Esophagus squamous epithelium (tissue), 5 donors: ENCODE measurements at regions not wholly inside any gene's neighbourhood (a gene's known extent, or its start where the extent isn't known, plus 50 kb on each side); places are given as distances from the start of the nearest gene placed in this dataset.

Experiments
- DNase-seq: peaks from one replicate; lab custom pipeline; 2025; lab: John Stamatoyannopoulos, UW
- H3K27ac ChIP-seq, 4 donors: fragments of 200-600 bp; sonication (generic); one replicate each; pipeline ENCODE4 v1.5.1; 2016 to 2019; ENCODE audit warnings: mild to moderate bottlenecking in 1 of 4
- H3K27me3 ChIP-seq, 4 donors: fragments of 200-600 bp; sonication (generic); 1 replicate in 3 of 4; 2 replicates in 1 of 4; pipeline versions ENCODE4 v1.5.1 to v1.6.0; 2017 to 2021; ENCODE audit warnings: antibody characterized with exemption in 1 of 4
- H3K36me3 ChIP-seq, 3 donors: fragments of 200-600 bp; sonication (generic); one replicate each; pipeline ENCODE4 v1.5.1; 2016 to 2019
- H3K4me1 ChIP-seq, 3 donors: fragments of 200-600 bp; sonication (generic); one replicate each; pipeline ENCODE4 v1.5.1; 2017 to 2019
- H3K4me3 ChIP-seq, 4 donors: fragments of 200-600 bp; sonication (generic); 1 replicate in 3 of 4; 2 replicates in 1 of 4; pipeline ENCODE4 v1.5.1; 2016 to 2019; ENCODE audit warnings: mild to moderate bottlenecking in 2 of 4, moderate library complexity in 1 of 4
- H3K9me3 ChIP-seq, 3 donors: fragments of 200-600 bp; sonication (generic); one replicate each; pipeline ENCODE4 v1.5.1; 2016 to 2019
- CTCF ChIP-seq, 6 experiments: fragments of 450-650 bp in 4 of 6; fragments of 200-600 bp in 2 of 6; sonication (generic) in 2 of 6; IDR thresholded peaks; one replicate each; pipeline ENCODE4 v1.5.1; 2016 to 2019; ENCODE audit warnings: antibody characterized with exemption in 6 of 6, mild to moderate bottlenecking in 4 of 6, moderate library complexity in 4 of 6
- POLR2A ChIP-seq, 4 donors: fragments of 450-650 bp; IDR thresholded peaks; one replicate each; pipeline ENCODE4 v1.6.1; 2017; ENCODE audit warnings: antibody characterized with exemption in 4 of 4, mild to moderate bottlenecking in 4 of 4, moderate library complexity in 3 of 4
- WGBS, 2 donors: methylation state at CpG; one replicate each; pipeline ENCODE4 v1.1.5; 2018; 5-methylcytosine and 5-hydroxymethylcytosine counted together
- intact Hi-C: fragments of 100-400 bp; cut with DNase I; formaldehyde crosslinking; loops from one replicate; pipeline ENCODE4 v1.15.0; 2022
- donor health status: DM: yes; HTN: yes; CAD: no.

DNA sequence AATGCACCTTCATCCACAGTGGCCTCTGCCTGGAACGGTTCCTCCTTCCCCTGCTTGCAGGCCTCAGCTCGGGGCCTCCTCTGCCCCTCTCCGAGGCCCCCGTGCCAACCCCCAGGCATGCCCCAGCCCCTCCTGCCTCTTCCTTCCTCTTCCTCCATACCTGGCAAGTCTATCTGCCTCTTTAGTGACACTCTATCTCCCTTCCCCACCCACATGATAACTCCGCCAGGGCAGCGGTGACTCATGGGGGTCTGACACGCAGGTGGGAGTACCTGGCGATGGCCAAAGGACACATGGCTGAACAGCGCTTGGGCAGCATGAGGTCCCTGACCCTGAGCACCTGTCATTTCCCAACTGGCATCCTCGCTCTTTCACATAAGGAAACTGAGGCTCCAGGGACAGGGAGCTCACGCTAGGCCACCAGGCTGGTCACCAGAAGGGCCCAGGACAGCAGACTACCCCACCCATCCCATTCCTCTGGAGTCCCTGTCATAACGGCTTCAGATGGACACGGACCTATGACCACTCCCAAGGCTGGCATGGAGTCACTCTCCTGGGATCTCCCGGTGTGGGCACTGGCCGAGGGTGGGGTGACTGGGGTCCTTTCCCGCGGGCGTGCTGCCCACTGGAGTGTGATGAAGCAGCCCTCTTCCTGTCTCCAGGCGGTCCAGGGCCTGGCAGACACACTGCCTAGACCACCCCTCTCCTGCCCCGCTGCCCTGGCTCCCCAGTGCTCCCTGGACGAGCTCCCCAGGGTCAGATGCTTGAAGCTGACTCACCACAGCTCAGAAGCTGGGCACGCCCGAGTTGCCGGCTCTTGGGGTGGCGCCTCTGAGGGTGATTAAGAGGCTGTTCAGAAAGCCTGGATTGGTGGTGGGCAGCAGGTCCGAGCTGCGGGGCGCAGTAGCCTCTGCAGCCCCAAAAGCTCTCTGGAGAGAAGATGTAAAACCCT, 100.6 kb downstream of the ENGASE start:
- Histone ChIP-seq H3K9me3 (no peaks in the 10 kb centered on the region), H3K4me1 (no peaks in the 10 kb centered on the region), H3K27me3 (peaks cover 0 to 48% (median 0%) of the 10 kb centered on the region in 4 donors), H3K27ac (no peak overlapping the region), H3K36me3 (no peaks in the 10 kb centered on the region), H3K4me3 (no peak overlapping the region)
- WGBS, 2 donors: 36 to 60% methylated on average over 4 to 13 of the region's 28 CpGs
- DNase-seq: no peak
- TF ChIP-seq CTCF (IDR thresholded peaks at IDR 0.05) (no peak), POLR2A (IDR thresholded peaks at IDR 0.05) (no peak)
- intact Hi-C loops: no loop called here

- intact Hi-C loops: no loop called here
- no peak overlapping the region for H3K4me3 ChIP-seq
- no peak overlapping the region for H3K27ac ChIP-seq
- H3K36me3 ChIP-seq: no peaks in the 10 kb centered on the region
- peaks cover 0 to 46% (median 0%) of the 10 kb centered on the region in 4 donors for H3K27me3 ChIP-seq
- TF ChIP-seq CTCF (IDR thresholded peaks at IDR 0.05) (no peak), POLR2A (IDR thresholded peaks at IDR 0.05) (no peak)
- no peaks in the 10 kb centered on the region for H3K4me1 ChIP-seq
- WGBS, 2 donors: 93% methylated on average over 6 to 10 of the region's 10 CpGs
- DNase-seq: no peak
- H3K9me3 ChIP-seq: no peaks in the 10 kb centered on the region
Observed at GRCh38 chr17:79174193-79174765, 99.7 kb downstream of the ENGASE start.

DNA sequence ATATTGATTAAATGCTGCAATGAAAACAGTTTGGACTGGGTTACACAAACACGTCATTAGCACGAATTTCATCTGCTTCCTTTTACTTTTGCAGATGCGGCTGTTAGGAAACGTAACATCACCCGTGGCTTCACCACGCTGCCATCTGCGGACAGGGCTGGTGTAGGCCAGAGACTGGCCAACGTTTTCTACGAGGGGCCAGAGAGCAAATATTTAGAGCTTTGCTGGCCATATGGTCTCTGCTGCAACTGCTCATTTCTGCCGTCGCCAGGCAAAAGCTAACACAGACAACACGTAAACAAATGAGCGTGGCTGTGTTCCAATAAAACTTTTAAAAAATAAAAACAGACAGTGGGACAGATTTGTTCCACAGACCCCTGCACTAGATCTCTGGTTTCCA, 96.6 kb downstream of the ENGASE start:
- DNase-seq: no peak
- Histone ChIP-seq H3K27ac (no peak overlapping the region), H3K4me3 (no peak overlapping the region), H3K27me3 (peaks cover 0 to 50% (median 0%) of the 10 kb centered on the region in 4 donors), H3K9me3 (no peaks in the 10 kb centered on the region), H3K4me1 (no peaks in the 10 kb centered on the region), H3K36me3 (no peaks in the 10 kb centered on the region)
- TF ChIP-seq POLR2A (IDR thresholded peaks at IDR 0.05) (no peak), CTCF (IDR thresholded peaks at IDR 0.05) (no peak)
- WGBS, 2 donors: 36% methylated on average over 13 of the region's 13 CpGs
- intact Hi-C loops: no loop called here

GRCh38 chr17:79169861-79170260, 95.2 kb downstream of the ENGASE start:
- H3K4me3 ChIP-seq: no peak overlapping the region
- H3K4me1 ChIP-seq: no peaks in the 10 kb centered on the region
- no peaks in the 10 kb centered on the region for H3K9me3 ChIP-seq
- H3K36me3 ChIP-seq: no peaks in the 10 kb centered on the region
- intact Hi-C loops: no loop called here
- TF ChIP-seq POLR2A (IDR thresholded peaks at IDR 0.05) (no peak), CTCF (IDR thresholded peaks at IDR 0.05) (no peak)
- H3K27ac ChIP-seq: no peak overlapping the region
- WGBS, 2 donors: 67 to 81% methylated on average over 6 of the region's 6 CpGs
- no peak for DNase-seq
- peaks cover 0 to 57% (median 0%) of the 10 kb centered on the region in 4 donors for H3K27me3 ChIP-seq

DNA sequence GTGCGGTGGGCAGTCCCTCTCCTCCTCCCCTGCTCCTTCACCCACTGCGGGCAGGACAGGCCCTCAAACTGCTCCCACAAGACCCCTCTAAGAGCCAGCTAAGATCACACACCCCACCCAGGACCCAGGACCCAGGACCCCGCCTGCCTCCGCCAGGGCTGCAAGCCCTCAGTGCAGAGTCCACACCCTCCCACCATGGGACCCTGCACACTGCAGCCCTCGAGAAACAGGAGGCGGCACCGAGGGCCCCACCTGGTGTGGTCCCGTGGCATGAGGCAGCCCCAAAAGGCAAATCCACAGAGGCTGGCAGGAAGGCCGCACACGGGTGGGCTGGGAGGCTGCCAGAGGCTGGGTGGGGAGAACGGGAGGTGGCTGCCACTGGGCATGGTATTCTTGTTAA, 94.7 kb downstream of the ENGASE start:
- Histone ChIP-seq H3K9me3 (no peaks in the 10 kb centered on the region), H3K27ac (no peak overlapping the region), H3K36me3 (no peaks in the 10 kb centered on the region), H3K4me1 (no peaks in the 10 kb centered on the region), H3K4me3 (no peak overlapping the region), H3K27me3 (peaks cover 0 to 62% (median 0%) of the 10 kb centered on the region in 4 donors)
- DNase-seq: no peak
- no peak for TF ChIP-seq POLR2A (IDR thresholded peaks at IDR 0.05)
- no peak for TF ChIP-seq CTCF (IDR thresholded peaks at IDR 0.05)
- intact Hi-C loops: no loop called here
- WGBS, 2 donors: 41 to 59% methylated on average over 3 to 7 of the region's 11 CpGs
